ENCODE measurements at regions not wholly inside any gene's neighbourhood (a gene's known extent, or its start where the extent isn't known, plus 50 kb on each side); places are given as distances from the start of the nearest gene placed in this dataset.

DNA sequence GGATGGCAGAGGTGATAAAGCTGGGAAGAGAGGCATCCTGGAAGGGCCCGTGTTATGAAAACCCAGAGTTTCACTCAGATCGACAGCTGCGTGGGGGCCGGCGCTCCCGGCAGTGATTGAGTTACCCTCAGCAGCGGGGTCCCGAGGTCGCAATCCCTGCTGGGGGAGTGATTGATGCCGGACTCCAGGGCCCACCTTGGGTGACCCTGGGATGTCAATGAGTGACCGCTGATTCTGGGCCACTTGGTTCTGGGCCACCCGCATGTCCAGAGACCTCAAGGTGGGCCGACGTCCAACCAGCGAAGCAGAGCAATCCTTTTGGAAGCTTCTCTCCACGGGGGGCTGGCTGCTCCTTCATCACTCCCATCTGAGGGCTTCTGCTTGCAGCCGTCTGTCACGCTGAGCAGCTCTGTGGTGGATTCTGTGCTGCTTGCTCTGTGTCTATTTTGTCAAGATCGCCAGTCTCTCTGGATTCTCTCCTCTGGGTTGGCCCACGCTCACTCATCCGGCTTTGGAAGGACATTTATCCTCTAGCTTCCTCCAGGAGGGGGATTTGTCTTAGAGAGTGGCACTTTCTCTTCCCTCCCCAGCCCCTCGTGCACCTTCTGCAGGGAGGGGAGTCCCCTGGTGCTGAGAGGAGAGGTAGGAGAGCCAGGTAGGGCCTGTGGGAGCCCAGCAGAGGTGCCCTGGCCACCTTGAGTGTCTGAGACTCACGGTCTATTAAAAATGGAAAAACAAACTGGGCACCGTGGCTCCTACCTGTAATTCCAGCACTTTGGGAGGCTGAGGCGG, 110.9 kb upstream of the C1orf174 start:
- DNase-seq (ENCODE audit: low read depth in 3 of 3, low spot score in 2 of 3): no peak

DNA sequence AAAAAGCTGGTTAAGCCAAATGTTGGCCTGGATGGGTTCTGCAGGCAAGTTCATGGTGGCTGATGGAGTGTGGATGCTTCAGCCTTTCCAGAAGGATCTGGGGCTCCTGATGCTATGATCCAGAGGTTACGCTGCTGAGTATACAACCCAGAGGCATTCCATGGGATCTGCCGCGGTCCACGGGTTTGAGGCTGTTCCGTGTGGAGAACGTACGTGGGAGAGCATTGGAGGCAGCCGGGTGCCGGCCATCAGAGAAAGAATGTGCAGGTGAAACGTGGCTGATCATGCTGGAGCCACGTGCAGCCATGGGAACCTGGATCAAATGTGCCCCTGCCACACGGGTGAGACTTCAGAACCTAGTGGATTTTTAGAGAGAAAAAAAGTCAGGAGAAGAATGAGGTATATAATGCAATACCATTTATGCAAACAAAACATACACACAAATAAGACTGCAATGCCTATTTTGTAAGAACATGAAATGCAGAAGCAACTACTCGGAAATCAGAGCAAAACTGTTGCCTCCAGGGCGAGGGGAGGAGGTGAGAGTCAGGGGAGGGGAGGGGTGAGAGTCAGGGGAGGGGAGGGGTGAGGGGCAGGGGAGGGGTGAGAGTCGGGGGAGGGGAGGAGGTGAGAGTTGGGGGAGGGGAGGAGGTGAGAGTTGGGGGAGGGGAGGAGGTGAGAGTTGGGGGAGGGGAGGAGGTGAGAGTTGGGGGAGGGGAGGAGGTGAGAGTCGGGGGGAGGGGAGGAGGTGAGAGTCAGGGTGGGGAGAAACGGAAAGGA, 116.5 kb upstream of the C1orf174 start:
- DNase-seq (ENCODE audit: low read depth in 3 of 3, low spot score in 2 of 3): no peak

DNA sequence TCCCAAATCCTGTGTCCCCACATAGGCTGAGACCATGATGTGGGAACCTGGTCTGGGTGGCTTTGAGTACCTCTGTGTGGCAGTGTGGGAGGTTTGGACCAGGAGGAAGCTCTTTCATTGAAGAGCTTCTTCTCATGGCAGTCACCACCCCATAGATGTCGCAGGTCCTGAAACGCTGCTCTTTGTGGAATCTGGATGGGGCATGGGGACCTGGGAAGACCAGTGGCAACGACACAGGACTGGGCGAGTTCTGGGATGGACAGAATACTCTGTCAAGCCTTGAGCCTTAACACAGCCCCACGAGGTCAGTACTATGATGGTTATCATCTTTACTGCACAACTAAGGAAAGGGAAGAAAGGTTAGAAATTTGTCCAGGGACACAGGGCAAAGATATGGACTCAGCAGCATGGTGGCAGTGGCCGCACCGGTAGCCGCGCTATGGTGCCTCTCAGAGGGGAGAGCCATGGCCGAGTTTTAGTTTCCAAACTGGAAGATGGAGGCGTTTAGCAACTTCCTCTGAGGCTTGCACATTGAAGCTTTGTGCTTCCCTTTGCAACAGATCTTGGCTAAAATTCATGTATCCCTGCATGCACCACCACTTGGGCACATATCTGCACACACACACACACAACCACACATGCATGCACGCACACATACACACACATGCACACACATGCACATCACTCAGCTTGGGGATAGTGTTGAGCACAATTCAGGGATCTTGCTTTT, 117.7 kb upstream of the C1orf174 start:
- DNase-seq (ENCODE audit: low read depth in 3 of 3, low spot score in 2 of 3): no peak

DNA sequence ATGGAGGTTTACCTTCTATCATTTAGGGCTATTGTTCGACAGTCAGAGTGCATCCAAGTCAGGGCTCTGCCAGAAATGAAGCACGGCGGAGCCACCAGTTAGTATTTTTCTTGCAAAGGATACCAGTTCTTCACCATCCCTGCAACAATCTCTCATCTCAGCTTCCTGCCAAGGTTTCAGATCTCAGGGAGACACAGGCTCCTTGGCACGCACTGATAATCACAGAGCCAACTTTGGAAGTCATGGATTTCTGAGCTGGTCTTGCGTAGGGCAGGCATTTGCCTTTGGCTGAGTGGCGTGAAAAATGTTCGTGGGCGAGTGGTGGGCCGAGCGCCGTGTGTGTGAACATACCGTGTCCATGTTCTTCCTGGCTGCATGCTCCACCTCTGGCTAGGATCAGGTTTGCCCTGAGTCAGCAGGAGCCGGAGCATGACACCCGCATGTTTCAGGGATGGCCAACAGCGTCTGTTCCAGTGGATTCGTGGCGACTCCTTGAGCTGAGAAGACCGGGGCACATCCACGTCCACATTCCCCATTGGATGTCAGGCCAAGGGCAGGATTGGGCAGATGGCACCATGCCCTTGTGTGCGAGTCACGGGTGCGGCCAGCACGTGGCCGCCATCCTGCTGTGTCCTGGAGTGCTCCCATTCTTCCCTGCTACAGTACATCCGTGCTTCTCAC, 118.5 kb upstream of the C1orf174 start:
- DNase-seq (ENCODE audit: low read depth in 3 of 3, low spot score in 2 of 3): no peak

DNA sequence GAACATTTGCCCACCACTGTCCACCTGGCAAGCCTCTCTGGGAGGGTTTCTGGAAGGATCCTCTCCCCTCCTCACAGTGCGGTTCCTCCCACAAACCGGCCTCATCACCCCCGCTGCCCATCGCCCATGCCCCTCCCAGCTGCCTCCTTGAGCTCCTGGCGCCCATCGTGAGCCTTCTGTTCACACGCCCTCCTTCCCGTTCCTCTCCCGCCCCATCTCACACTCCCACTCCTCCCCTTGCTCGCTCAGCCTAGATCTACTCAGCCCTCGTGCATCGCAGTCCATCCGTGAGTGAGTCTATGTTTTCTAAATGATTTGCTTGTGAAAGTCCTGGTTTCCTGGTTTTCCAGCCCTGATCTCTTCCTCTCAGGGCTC, 119.1 kb upstream of the C1orf174 start:
- no peak for DNase-seq (ENCODE audit: low read depth in 3 of 3, low spot score in 2 of 3)

DNA sequence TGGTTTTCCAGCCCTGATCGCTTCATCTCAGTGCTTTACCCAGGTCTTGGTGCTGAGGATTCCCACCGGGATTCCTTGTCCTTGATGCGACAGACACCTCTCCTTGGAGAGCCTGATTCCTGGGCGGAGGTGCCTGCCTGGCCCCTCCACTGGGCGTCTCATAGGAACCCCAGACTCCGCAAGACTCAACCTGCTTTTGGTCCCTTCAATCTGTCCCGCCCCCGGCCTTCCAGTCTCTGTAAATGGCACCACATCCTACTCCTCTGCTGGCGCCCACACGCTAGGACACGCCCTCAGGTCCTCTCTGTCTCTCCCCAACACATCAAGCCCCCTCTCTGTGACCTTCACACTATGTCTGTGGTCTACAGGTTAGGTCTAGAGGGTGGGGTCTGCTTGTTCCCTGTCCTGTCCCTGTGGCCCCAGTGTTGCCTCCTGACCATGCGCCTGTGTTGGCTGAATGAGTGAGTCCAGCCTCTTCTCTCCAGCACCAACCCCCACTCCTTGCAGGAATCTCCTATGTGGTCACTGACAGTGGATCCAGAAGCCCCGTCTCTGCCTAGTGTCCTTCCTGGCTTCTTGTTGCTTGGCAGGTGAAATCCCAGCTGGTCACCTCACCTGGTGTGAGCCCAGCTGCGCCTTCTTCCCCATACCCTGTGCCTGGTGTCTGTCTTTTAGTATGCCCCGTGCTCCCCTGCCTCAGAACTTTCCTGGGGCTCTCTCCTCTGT, 119.7 kb upstream of the C1orf174 start:
- DNase-seq (ENCODE audit: low read depth in 3 of 3, low spot score in 2 of 3): no peak

DNA sequence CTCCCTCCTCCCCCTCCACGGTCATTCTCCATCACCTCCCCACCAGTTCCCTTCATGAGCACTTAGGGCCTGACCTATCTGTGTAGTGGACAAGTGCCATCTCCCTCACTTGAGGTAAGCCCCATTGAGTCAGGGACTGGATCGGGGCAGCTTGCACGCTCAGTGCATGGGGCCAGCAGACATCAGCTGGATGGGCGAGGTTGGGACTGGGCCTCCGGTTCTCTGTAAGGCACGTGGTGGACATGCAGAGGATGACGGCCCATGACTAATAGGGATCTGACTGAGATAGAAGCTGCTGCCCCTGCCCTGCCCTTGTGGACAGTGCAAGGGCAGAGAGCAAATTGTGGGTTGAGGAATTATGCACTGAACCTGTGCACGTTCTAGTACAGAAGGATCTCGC, 120.4 kb upstream of the C1orf174 start:
- no peak for DNase-seq (ENCODE audit: low read depth in 3 of 3, low spot score in 2 of 3)

DNA sequence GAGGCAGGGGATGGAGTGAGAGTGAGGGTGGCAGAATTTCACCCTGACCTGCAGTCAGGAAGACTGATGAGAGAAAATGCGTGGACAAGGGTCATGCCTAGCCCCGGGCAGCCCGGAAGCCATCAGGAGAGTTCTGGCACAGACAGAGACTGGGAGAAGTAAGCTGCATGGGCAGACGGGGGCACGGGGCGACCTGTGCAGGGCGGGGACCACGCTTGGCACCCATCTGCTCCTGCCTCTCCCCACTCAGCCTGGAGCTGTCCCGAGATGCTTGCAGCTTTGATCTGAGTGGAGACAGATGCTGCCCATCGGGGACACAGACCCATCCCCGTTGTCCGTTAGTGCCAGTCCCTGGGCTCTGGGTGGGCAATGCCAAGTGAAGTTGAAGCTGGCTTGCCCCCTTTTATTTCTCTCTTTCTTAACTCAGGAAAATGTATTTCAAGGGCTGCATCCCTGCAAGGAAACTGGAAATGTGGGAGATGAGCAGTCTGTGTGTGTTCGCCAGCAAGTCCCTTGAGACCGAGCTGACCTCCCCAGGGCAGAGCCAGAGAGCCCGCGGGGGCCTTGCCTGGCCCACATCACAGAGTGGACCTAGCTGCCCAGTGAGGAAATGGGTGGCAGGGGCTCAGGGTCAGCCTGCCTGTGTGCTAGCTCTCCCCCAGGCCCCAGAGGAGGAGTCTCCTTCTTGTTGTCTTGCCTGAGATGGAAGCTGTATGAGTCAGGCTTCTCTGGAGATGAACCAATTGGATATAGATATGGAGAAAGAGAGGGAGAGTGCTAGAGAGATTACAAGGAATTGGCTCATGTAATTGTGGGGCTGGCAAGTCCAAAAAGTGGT, 121.3 kb upstream of the C1orf174 start:
- no peak for DNase-seq (ENCODE audit: low read depth in 3 of 3, low spot score in 2 of 3)

DNA sequence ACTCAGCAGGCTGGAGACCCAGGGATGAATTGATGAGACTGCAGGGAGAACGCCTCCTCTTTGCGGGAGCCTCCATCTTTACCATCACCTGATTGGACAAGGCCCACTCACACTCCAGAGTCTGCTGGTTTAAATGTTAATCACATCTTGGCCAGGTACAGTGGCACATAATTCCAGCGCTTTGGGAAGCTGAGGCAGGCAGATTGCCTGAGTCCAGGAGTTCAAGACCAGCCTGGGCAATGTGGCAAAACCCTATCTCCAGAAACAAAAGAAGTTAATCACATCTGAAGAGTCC, 121.8 kb upstream of the C1orf174 start:
- DNase-seq (ENCODE audit: low read depth in 3 of 3, low spot score in 2 of 3): no peak

DNA sequence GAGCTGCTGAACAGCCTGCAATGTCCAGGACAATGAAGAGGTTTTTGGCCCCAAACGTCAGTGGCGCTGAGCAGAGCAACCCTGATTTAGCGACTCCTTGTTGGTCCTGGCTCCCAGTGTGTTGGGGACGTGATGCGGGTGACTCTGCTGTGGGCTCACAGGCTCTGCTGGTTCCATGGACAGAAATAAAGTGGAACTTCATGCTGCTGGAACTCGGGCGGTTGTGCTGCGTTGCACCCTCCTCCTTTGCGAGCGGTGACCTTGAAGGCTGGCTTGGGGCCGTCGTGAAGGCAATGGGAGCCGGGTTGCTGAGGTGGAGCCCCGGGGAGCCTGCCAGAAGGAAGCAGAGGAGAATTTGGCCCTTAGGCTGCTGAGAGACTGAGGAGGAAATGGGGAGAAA, 122.6 kb upstream of the C1orf174 start:
- DNase-seq (ENCODE audit: low read depth in 3 of 3, low spot score in 2 of 3): no peak

DNA sequence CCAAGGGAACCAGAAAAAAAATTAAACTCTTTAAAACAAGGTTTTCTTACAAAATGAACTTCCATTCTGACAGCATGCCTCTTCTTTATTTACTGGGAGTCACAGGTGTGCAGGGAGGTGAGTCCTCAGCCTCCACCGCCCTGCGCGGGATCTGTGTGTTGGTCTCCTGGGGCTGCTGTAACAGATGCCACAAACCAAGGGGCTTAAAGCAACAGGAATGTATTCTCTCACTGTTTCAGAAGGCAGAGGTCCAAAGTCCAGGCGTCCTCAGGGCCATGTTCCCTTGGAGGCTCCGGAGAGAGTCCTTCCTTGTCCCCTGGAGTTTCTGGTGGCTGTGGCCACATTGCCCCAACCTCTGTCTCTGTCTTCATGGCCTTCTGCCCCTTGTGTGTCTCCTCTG, 123.6 kb upstream of the C1orf174 start:
- no peak for DNase-seq (ENCODE audit: low read depth in 3 of 3, low spot score in 2 of 3)

DNA sequence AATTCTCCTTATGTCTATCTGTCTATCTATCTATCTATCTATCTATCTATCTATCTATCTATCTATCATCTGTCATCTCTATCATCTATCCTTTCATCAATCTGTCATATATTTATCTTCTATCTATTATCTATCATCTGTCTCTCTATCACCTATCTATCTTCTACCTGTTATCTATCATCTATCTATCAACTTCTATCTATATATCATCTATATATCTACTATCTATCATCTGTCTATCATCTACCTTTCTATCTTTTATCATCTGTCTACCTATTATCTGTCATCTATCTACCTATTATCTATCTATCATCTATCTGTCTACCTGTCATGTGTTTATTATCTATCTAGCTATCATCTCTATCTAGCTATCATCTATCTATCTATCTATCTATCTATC, 124.7 kb upstream of the C1orf174 start:
- DNase-seq (ENCODE audit: low read depth in 3 of 3, low spot score in 2 of 3): no peak

DNA sequence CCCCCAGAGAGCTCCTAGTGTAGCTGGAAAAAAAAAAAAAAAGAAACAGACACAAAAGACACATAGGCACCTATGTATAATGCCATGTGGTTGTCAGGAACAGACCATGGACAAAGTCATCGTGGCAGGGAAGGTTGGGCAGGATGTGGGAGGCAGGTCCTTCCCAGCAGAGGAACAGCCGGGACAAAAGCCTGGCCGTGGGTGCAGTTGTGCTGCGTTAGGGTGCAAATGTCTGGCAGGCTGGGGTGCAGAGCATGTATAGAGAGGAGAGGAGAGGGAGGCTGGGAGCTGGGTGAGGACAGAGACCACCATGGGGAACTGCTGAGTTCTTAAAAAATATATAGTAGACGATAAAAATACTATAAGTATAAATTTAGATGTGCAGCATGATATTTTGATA, 125.7 kb upstream of the C1orf174 start:
- no peak for DNase-seq (ENCODE audit: low read depth in 3 of 3, low spot score in 2 of 3)

DNA sequence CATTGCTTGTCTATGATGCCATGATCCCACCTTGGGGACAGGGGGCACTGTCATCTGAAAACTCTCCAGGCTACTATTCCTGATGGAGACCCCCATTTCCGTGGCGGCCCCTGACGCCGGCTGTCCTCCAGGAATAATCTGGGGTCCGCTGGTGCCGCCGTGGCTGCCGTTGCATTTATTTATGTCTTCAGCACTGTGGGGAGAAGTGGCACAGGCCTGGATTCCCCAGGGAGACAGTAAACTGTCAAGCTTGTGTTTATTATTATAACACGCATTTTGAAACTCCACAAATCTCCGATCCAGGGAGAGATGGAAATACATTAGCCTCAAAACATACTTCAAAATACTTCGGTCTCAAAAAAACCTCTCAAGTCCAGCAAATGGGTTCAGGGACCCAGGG, 126.9 kb upstream of the C1orf174 start:
- no peak for DNase-seq (ENCODE audit: low read depth in 3 of 3, low spot score in 2 of 3)

DNA sequence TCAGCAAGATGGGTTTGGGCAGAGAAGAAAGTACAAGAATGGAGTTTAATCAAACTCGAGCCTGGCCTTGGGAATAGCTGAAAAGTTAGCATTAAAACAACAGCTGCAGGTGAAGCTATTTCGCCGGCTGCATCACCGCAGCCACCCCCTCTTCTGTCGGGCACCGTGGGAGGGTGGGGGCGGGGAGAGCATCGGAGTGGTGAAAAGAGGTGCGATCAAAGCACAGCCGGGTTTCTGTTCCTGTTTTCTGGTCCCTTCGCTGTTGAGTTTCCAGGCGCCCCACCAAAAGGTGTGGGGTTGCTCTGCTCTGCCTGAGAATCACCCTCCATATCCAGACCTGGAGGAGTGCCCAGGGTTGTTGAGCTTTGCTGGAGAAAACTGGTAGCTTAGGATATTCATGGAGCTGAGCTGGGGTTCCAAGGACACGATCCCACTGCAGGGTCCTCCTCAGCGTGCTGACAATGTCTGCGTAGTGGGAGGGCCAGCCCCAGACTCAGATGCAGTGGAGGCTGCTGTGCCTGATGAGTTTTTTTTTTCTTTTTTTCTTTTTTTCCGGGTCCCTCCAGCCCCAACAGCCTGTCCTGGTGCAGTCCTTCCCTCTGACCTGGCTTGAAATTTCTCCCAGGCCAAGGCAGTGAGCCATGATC, 127.5 kb upstream of the C1orf174 start:
- DNase-seq (ENCODE audit: low read depth in 3 of 3, low spot score in 2 of 3): no peak

DNA sequence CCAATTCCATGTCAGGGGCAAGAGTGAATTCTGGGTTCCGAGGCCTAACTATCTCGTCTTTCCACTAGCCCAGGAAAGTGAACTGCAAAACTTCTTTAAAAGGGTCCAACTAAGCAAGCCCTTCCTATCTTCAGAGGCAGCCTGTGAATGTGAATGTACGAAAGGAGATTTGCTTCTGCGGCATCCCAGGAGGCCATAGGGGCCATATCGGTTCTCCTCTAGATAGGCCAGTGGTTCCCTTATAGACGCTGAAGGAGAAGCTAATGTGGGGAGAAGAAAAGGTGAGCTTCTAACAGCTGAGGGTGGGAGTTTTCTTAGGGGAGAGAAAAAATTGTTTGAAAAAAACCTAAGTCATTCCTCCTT, 128.0 kb upstream of the C1orf174 start:
- DNase-seq (ENCODE audit: low read depth in 3 of 3, low spot score in 2 of 3): no peak

DNA sequence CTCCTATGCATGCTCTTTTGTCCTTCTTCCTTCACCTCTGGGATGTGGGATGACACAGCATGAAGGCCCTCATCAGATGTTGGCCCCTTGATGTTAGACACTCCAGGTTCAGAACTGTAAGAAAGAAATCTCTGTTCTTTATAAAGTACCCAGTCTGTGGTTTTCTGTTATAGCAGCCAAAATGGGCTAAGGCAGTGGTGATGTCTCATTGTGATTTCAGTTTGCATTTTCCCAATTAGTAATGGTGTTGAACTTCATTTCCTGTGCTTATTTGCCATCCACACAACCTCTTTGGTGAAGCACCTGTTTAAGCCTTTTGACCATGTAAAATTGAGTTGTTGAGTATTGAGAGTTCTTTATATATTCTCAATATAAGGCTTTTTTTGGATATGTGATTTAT, 129.3 kb upstream of the C1orf174 start:
- DNase-seq (ENCODE audit: low read depth in 3 of 3, low spot score in 2 of 3): no peak

DNA sequence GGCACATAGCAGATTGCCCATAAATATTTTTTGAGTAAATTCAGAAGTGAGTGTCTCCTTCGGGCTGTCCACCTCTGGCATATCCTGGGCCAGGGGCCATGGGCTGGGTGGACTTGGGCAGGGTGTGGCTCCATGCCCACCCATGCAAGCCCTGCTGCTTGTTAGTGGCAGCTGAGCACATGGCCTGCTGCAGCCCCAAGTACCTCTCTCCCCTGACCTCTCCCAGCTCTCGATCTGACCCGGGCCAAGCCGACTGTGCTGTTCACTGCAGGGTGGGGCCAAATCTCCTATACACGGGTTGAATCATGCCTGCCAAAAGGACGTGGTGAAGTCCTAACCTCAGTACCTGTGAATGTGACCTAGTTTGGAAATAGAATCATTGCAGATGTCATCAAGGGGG, 132.5 kb upstream of the C1orf174 start:
- DNase-seq (ENCODE audit: low read depth in 3 of 3, low spot score in 2 of 3): no peak

DNA sequence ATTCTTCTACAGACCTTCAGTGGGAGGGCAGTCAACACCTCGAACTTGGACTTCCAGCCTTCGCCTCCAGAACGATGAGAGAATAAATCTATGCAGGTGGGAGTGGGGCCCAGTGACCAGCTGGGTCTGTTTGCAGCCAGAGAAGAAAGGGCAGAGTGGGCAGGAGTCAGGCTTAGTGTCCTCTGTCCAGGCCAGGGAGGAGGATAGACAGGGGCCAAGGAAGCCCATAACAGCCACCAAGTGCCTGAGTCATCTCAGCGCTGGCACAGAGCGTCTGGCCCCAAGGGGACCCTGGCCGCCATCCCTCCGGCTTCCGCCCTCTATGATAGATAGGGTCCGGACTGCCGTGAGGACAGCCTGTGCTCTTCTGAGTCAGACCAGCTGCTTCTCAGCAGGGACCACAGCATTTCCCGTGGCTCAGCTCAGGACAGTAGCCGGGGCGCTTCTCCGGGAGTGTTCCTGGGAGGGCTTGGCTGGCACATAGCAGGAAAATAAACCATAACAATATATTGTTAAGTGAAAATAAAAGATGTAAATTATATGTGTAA, 133.1 kb upstream of the C1orf174 start:
- DNase-seq (ENCODE audit: low read depth in 3 of 3, low spot score in 2 of 3): no peak
